Adrenal gland (tissue), 5 donors: ENCODE measurements at regions not wholly inside any gene's neighbourhood (a gene's known extent, or its start where the extent isn't known, plus 50 kb on each side); places are given as distances from the start of the nearest gene placed in this dataset.
"Not testable (repeated sequence)": the region's sequence is repeated elsewhere in the genome, so short reads cannot be mapped to it uniquely, and the experiment has no call there.

Experiments
- CTCF ChIP-seq, 6 experiments: fragments of 450-650 bp in 4 of 6; fragments of 200-600 bp in 2 of 6; sonication (generic) in 1 of 6; IDR thresholded peaks; 1 replicate in 5 of 6; 2 replicates in 1 of 6; pipeline versions ENCODE4 v1.5.1 to v1.8.0; 2016 to 2021; ENCODE audit warnings: antibody characterized with exemption in 6 of 6, mild to moderate bottlenecking in 2 of 6, moderate library complexity in 1 of 6
- POLR2A ChIP-seq, 2 donors: fragments of 450-650 bp; IDR thresholded peaks; one replicate each; pipeline ENCODE4 v1.6.1; 2017; ENCODE audit warnings: antibody characterized with exemption in 2 of 2, mild to moderate bottlenecking in 2 of 2, moderate library complexity in 1 of 2
- donor health status: DM: no; HTN: no; CAD: no.

- TF ChIP-seq CTCF, POLR2A (IDR thresholded peaks at IDR 0.05): not testable (repeated sequence)
Measured at GRCh38 chr7:65643498-65643897, 229.4 kb upstream of the VKORC1L1 start.
